H1 (cell line): ENCODE measurements at regions not wholly inside any gene's neighbourhood (a gene's known extent, or its start where the extent isn't known, plus 50 kb on each side); places are given as distances from the start of the nearest gene placed in this dataset.

Source experiments
- CTCF ChIA-PET: fragments of 300-600 bp; sonication (Branson Sonifier 250); formaldehyde crosslinking; loops from one replicate; lab custom pipeline; 2021; ENCODE audit not compliant: partially characterized antibody; lab: Charles Lee
- POLR2A ChIA-PET: fragments of 300-600 bp; sonication (Branson Sonifier 250); formaldehyde crosslinking; loops from one replicate; lab custom pipeline; 2021; ENCODE audit warnings: inconsistent platforms; ENCODE audit not compliant: partially characterized antibody; lab: Charles Lee
- DNase-seq, 2 experiments: peaks; one replicate each; pipeline versions ENCODE4 v3.0.0 to v3.0.0-alpha.2; 2010 to 2022; ENCODE audit warnings: low spot score in 2 of 2, low read depth in 1 of 2, mixed read lengths in 1 of 2
- FAIRE-seq: peaks from 2 replicates; lab custom pipeline; 2011; peaks lifted over from hg19 to GRCh38; lab: Jason Lieb, UNC
- H2AFZ ChIP-seq: 2 replicates; pipeline ENCODE4 v1.8.1; 2012; ENCODE audit warnings: low read length, inconsistent platforms
- H2AK5ac ChIP-seq: 2 replicates; pipeline ENCODE4 v1.6.1; 2013; ENCODE audit warnings: low read depth, low read length
- H2BK120ac ChIP-seq: replicated peaks from 2 replicates; pipeline ENCODE3; 2013; ENCODE audit warnings: low read depth, low read length, inconsistent platforms
- H2BK12ac ChIP-seq: 2 replicates; pipeline ENCODE4 v1.6.1; 2013; ENCODE audit warnings: low read depth, low read length
- H2BK15ac ChIP-seq: 2 replicates; pipeline ENCODE4 v1.6.1; 2013; ENCODE audit warnings: low read length
- H2BK20ac ChIP-seq: 2 replicates; pipeline ENCODE4 v1.6.1; 2013; ENCODE audit warnings: low read length
- H2BK5ac ChIP-seq: 2 replicates; pipeline ENCODE4 v1.6.1; 2013; ENCODE audit warnings: low read depth, low read length
- H3K14ac ChIP-seq: 2 replicates; pipeline ENCODE4 v1.6.1; 2013; ENCODE audit warnings: inconsistent platforms; ENCODE audit not compliant: insufficient read length
- H3K18ac ChIP-seq: 2 replicates; pipeline ENCODE4 v1.6.1; 2013; ENCODE audit warnings: low read length; ENCODE audit errors: extremely low read depth
- H3K23ac ChIP-seq: 2 replicates; pipeline ENCODE4 v1.6.1; 2013; ENCODE audit warnings: inconsistent platforms; ENCODE audit not compliant: insufficient read length
- H3K23me2 ChIP-seq: 2 replicates; pipeline ENCODE4 v1.6.1; 2013; ENCODE audit warnings: low read depth, low read length
- H3K27ac ChIP-seq: 2 replicates; pipeline ENCODE4 v1.6.1; 2011; ENCODE audit warnings: low read depth, low read length, inconsistent platforms
- H3K27me3 ChIP-seq, 4 experiments: replicated peaks in 1 of 4; 1 replicate in 1 of 4; 2 replicates in 3 of 4; pipeline versions ENCODE4 v1.6.1 to v1.8.1; 2011 to 2013; ENCODE audit warnings: low read length in 3 of 4, mild to moderate bottlenecking in 3 of 4, inconsistent platforms in 2 of 4, mixed read lengths in 2 of 4, moderate library complexity in 1 of 4; ENCODE audit not compliant: control insufficient read depth in 3 of 4, insufficient read depth in 3 of 4; ENCODE audit errors: extremely low read depth in 1 of 4
- H3K36me3 ChIP-seq, 4 experiments: 2 replicates each; pipeline versions ENCODE4 v1.6.1 to v1.8.1; 2011 to 2013; ENCODE audit warnings: mild to moderate bottlenecking in 4 of 4, low read length in 3 of 4, moderate library complexity in 2 of 4, control low read depth in 1 of 4, inconsistent platforms in 1 of 4; ENCODE audit not compliant: insufficient read depth in 4 of 4, control insufficient read depth in 2 of 4
- H3K4ac ChIP-seq: replicated peaks from 2 replicates; pipeline ENCODE3; 2013; ENCODE audit warnings: low read length, low read depth, mixed read lengths, inconsistent platforms; ENCODE audit not compliant: insufficient read length
- H3K4me1 ChIP-seq, 4 experiments: replicated peaks in 1 of 4; 1 replicate in 1 of 4; 2 replicates in 3 of 4; pipeline versions ENCODE4 v1.6.1 to v1.8.1; 2011 to 2013; ENCODE audit warnings: low read length in 3 of 4, inconsistent platforms in 2 of 4, mixed read lengths in 1 of 4; ENCODE audit not compliant: insufficient read depth in 4 of 4, control insufficient read depth in 3 of 4
- H3K4me2 ChIP-seq, 2 experiments: 2 replicates each; pipeline versions ENCODE4 v1.6.1 to v1.8.1; 2011 to 2013; ENCODE audit warnings: low read depth in 2 of 2, low read length in 2 of 2, control low read depth in 1 of 2, inconsistent platforms in 1 of 2, mild to moderate bottlenecking in 1 of 2; ENCODE audit not compliant: insufficient read depth in 1 of 2
- H3K4me3 ChIP-seq, 4 experiments: fragments of 200-600, 300-600 bp in 1 of 4; sonication (generic), shearing (Covaris generic), sonication (Bioruptor Twin) in 1 of 4; 2 replicates each; pipeline versions ENCODE4 v1.5.1 to v1.8.1; 2011 to 2016; ENCODE audit warnings: low read length in 4 of 4, low read depth in 3 of 4, control low read depth in 2 of 4, inconsistent platforms in 2 of 4, mild to moderate bottlenecking in 2 of 4, mixed read lengths in 1 of 4, moderate library complexity in 1 of 4; ENCODE audit not compliant: insufficient read depth in 2 of 4; ENCODE audit errors: extremely low read depth in 1 of 4
- H3K56ac ChIP-seq: replicated peaks from 2 replicates; pipeline ENCODE3; 2013; ENCODE audit warnings: low read depth, mild to moderate bottlenecking, mixed read lengths, low read length, inconsistent platforms; ENCODE audit not compliant: insufficient read length
- H3K79me1 ChIP-seq: 2 replicates; pipeline ENCODE4 v1.6.1; 2013; ENCODE audit warnings: low read depth, low read length, control low read depth
- H3K79me2 ChIP-seq, 2 experiments: 2 replicates each; pipeline versions ENCODE4 v1.6.1 to v1.8.1; 2012 to 2013; ENCODE audit warnings: low read length in 2 of 2, mild to moderate bottlenecking in 2 of 2, inconsistent platforms in 1 of 2; ENCODE audit not compliant: insufficient read depth in 2 of 2, control insufficient read depth in 1 of 2
- H3K9ac ChIP-seq, 4 experiments: replicated peaks in 1 of 4; 1 replicate in 1 of 4; 2 replicates in 3 of 4; pipeline versions ENCODE4 v1.6.1 to v1.8.1; 2011 to 2013; ENCODE audit warnings: low read depth in 3 of 4, low read length in 3 of 4, control low read depth in 2 of 4, mild to moderate bottlenecking in 2 of 4, moderate library complexity in 2 of 4, inconsistent platforms in 1 of 4; ENCODE audit errors: extremely low read depth in 1 of 4
- H3K9me3 ChIP-seq, 2 experiments: 2 replicates each; pipeline versions ENCODE4 v1.6.1 to v1.8.1; 2012 to 2013; ENCODE audit warnings: mild to moderate bottlenecking in 2 of 2, moderate library complexity in 2 of 2, control low read depth in 1 of 2, inconsistent platforms in 1 of 2, low read depth in 1 of 2, low read length in 1 of 2, mixed read lengths in 1 of 2; ENCODE audit not compliant: insufficient read depth in 2 of 2
- H4K20me1 ChIP-seq, 2 experiments: replicated peaks in 1 of 2; 2 replicates each; pipeline versions ENCODE3 to v1.8.1; 2011 to 2013; ENCODE audit warnings: inconsistent platforms in 2 of 2, low read length in 2 of 2, mild to moderate bottlenecking in 1 of 2; ENCODE audit not compliant: insufficient read depth in 2 of 2, control insufficient read depth in 1 of 2
- H4K5ac ChIP-seq: 2 replicates; pipeline ENCODE4 v1.6.1; 2013; ENCODE audit warnings: low read length, low read depth, mixed read lengths, inconsistent platforms; ENCODE audit not compliant: insufficient read length
- H4K8ac ChIP-seq: 2 replicates; pipeline ENCODE4 v1.8.0; 2013; ENCODE audit warnings: mild to moderate bottlenecking, moderate library complexity, low read length, inconsistent platforms; ENCODE audit not compliant: insufficient read depth; ENCODE audit errors: extremely low read depth
- H4K91ac ChIP-seq: replicated peaks from 2 replicates; pipeline ENCODE3; 2013; ENCODE audit warnings: low read length, mixed read lengths, inconsistent platforms; ENCODE audit not compliant: insufficient read length
- SIX5 ChIP-seq: IDR thresholded peaks from 2 replicates; pipeline ENCODE4 v1.6.1; 2011; ENCODE audit warnings: mild to moderate bottlenecking, low read depth, low read length
- TEAD4 ChIP-seq: IDR thresholded peaks from 2 replicates; pipeline ENCODE4 v1.6.1; 2012; ENCODE audit warnings: low read depth, low read length, inconsistent platforms, mixed read lengths
- WGBS, 2 experiments: shearing (Covaris generic) in 1 of 2; methylation state at CpG; one replicate each; pipeline versions ENCODE4 v1.1.6 to v1.1.7; 2013 to 2015; ENCODE audit warnings: low lambda C conversion rate in 2 of 2, mixed read lengths in 2 of 2, inconsistent platforms in 1 of 2, low coverage in 1 of 2, missing lambda C conversion rate in 1 of 2; ENCODE audit not compliant: insufficient replicate concordance in 2 of 2, insufficient coverage in 1 of 2, insufficient read length in 1 of 2; ENCODE audit errors: extremely low coverage in 1 of 2, missing lambda C conversion rate in 1 of 2; 5-methylcytosine and 5-hydroxymethylcytosine counted together

DNA sequence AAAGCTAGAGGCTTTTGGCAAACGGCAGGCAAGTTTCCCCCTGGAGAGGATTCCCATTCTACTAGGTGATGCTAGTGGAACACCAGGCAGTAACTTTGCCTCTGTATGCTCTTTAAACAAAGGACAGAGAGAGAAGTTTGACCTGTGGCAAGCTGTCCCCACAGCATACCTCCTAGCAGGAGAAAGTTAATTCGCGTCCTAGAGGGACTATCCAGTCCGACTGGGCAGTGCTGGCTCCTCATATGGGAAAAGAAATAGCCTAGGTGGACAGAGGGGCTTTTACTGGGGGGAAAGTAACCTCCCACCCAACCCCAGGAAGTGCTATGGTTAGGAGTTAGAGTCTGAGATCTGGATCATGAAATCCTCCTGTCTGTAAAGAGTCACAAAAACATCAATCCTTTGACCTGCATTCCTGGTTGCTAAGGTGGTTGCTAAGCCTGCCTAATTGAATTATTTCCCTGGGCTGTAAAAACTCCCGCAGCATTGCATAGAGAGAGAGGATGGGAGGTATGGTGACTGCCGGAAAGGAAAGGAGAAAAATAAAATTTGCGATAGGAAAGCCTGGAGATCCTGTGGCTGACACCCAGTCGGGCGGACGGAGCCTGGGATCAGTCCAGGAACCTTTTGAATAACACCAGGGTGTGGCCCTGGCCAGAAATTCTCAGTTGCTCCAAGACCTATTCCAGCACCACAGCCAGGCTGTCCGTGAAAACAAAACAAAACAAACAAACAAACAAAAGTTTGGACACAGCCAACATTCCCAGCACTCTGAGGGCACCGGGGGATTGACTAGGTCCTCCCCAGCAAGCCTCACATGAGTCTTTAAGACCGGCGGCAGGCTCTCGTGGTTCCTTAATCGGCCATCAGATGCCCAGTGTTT lies 67.7 kb upstream of the ATP11B start:
- ChIA-PET POLR2A (interaction anchor here (1.7 kb wide), 1 partner anchor 9 kb away, joined by 6 read pairs; no protein-coding TSS in a partner anchor), CTCF (interaction anchor here (1.3 to 2.1 kb wide), 2 partner anchors 12 to 112 kb away, joined by 3 to 6 read pairs; no protein-coding TSS in a partner anchor)
- H2BK15ac ChIP-seq = no peak overlapping the region
- H3K23ac ChIP-seq = no peak overlapping the region
- no peak overlapping the region for H2AFZ ChIP-seq
- H3K4me3 ChIP-seq = no peak overlapping the region
- peaks cover 0 to 5% (median 2%) of the 10 kb centered on the region in 4 experiments; a peak in 3 of 7 replicates for H3K4me1 ChIP-seq
- H2BK120ac ChIP-seq = no peak overlapping the region
- H2AK5ac ChIP-seq = no peak overlapping the region
- H3K27me3 ChIP-seq = no peaks in the 10 kb centered on the region
- H2BK5ac ChIP-seq = no peak overlapping the region
- 87% methylated on average over 16 of the region's 16 CpGs; no CpG with 5 or more reads in 1 of the 2 experiments for whole genome bisulfite sequencing, 2 experiments
- DNase-seq (no peak), FAIRE-seq (peak; percentile 39)
- no peaks in the 10 kb centered on the region for H3K79me1 ChIP-seq
- no peak overlapping the region for H3K27ac ChIP-seq
- TF ChIP-seq SIX5 = no peak
- peak; percentile 87 for TF ChIP-seq TEAD4
- no peaks in the 10 kb centered on the region for H3K9me3 ChIP-seq
- H3K23me2 ChIP-seq = no peaks in the 10 kb centered on the region
- H3K9ac ChIP-seq = no peak overlapping the region
- H2BK12ac ChIP-seq = no peak overlapping the region
- no peaks in the 10 kb centered on the region for H3K36me3 ChIP-seq
- H3K4me2 ChIP-seq = peak overlapping the region in 1 of 2 experiments; percentile 20; a peak in 1 of 4 replicates
- H2BK20ac ChIP-seq = no peak overlapping the region
- H4K8ac ChIP-seq = no peak overlapping the region; the same call in 1 of the 2 replicates
- H3K14ac ChIP-seq = no peak overlapping the region
- H3K56ac ChIP-seq = no peak overlapping the region
- no peaks in the 10 kb centered on the region for H4K20me1 ChIP-seq
- H3K79me2 ChIP-seq = no peaks in the 10 kb centered on the region
- no peak overlapping the region; the same call in none of the 2 replicates for H3K18ac ChIP-seq
- H4K5ac ChIP-seq = no peak overlapping the region
- H3K4ac ChIP-seq = no peak overlapping the region
- no peak overlapping the region for H4K91ac ChIP-seq
